EH (cell line): ENCODE measurements at regions not wholly inside any gene's neighbourhood (a gene's known extent, or its start where the extent isn't known, plus 50 kb on each side); places are given as distances from the start of the nearest gene placed in this dataset.
A peak's percentile ranks its signal among the peaks of the same experiment; 100 is the strongest.
"Not testable (repeated sequence)": the region's sequence is repeated elsewhere in the genome, so short reads cannot be mapped to it uniquely, and the experiment has no call there.

Source experiments
- DNase-seq: peaks from one replicate; pipeline ENCODE4 v3.0.0-alpha.2; 2015; ENCODE audit warnings: low read depth

GRCh38 chr7:21318916-21319270 lies 109.0 kb upstream of the SP4 start:
- DNase-seq, result no peak

- DNase-seq, result no peak
These were observed 101.6 kb upstream of the SP4 start for GRCh38 chr7:21326241-21326640.

GRCh38 chr7:21326921-21327320 lies 101.0 kb upstream of the SP4 start:
- DNase-seq, result no peak

- peak; percentile 4 for DNase-seq
These were observed 100.2 kb upstream of the SP4 start for GRCh38 chr7:21327422-21328409.

GRCh38 chr7:21330462-21331178 lies 97.3 kb upstream of the SP4 start:
- no peak for DNase-seq

GRCh38 chr7:21334906-21335305 lies 93.0 kb upstream of the SP4 start:
- DNase-seq, result no peak

GRCh38 chr7:21336743-21337142 lies 91.1 kb upstream of the SP4 start:
- no peak for DNase-seq

GRCh38 chr7:21338728-21339164 lies 89.1 kb upstream of the SP4 start:
- no peak for DNase-seq

- DNase-seq, result not testable (repeated sequence)
These were observed 83.0 kb upstream of the SP4 start for GRCh38 chr7:21344900-21345299.

- DNase-seq, result no peak
These were observed 82.5 kb upstream of the SP4 start for GRCh38 chr7:21345361-21345760.

GRCh38 chr7:21346297-21346696 lies 81.6 kb upstream of the SP4 start:
- DNase-seq, result no peak

GRCh38 chr7:21352540-21353387 lies 75.1 kb upstream of the SP4 start:
- DNase-seq, result no peak

GRCh38 chr7:21353388-21353780 lies 74.5 kb upstream of the SP4 start:
- DNase-seq, result no peak

GRCh38 chr7:21354284-21354683 lies 73.6 kb upstream of the SP4 start:
- no peak for DNase-seq

- DNase-seq, result no peak
These were observed 72.4 kb upstream of the SP4 start for GRCh38 chr7:21355406-21355874.

GRCh38 chr7:21356616-21357015 lies 71.3 kb upstream of the SP4 start:
- DNase-seq, result no peak

GRCh38 chr7:21357151-21358097 lies 70.5 kb upstream of the SP4 start:
- no peak for DNase-seq

GRCh38 chr7:21358648-21359047 lies 69.2 kb upstream of the SP4 start:
- no peak for DNase-seq

- no peak for DNase-seq
These were observed 68.7 kb upstream of the SP4 start for GRCh38 chr7:21359163-21359562.

- DNase-seq, result no peak
These were observed 66.3 kb upstream of the SP4 start for GRCh38 chr7:21361413-21362125.
